Eye (tissue), 1 donor: ENCODE measurements at regions not wholly inside any gene's neighbourhood (a gene's known extent, or its start where the extent isn't known, plus 50 kb on each side); places are given as distances from the start of the nearest gene placed in this dataset.

Experiments
- DNase-seq: peaks from one replicate; pipeline ENCODE4 v3.0.0-alpha.2; 2015

GRCh38 chr6:164911873-164912580 lies 397.4 kb downstream of the C6orf118 start:
- DNase-seq = peak; percentile 27

GRCh38 chr6:164911151-164911550 lies 398.3 kb downstream of the C6orf118 start:
- no peak for DNase-seq

GRCh38 chr6:164906766-164907165 lies 402.6 kb downstream of the C6orf118 start:
- DNase-seq = no peak

GRCh38 chr6:164905311-164905710 lies 404.1 kb downstream of the C6orf118 start:
- DNase-seq = no peak

- no peak for DNase-seq
Observed at GRCh38 chr6:164898412-164898811, 411.0 kb downstream of the C6orf118 start.

GRCh38 chr6:164897523-164898235 lies 411.7 kb downstream of the C6orf118 start:
- DNase-seq = no peak

- no peak for DNase-seq
Observed at GRCh38 chr6:164889980-164890379, 419.4 kb downstream of the C6orf118 start.

GRCh38 chr6:164887660-164888059 lies 421.7 kb downstream of the C6orf118 start:
- no peak for DNase-seq

GRCh38 chr6:164882236-164882635 lies 427.2 kb downstream of the C6orf118 start:
- no peak for DNase-seq

GRCh38 chr6:164871783-164872182 lies 437.6 kb downstream of the C6orf118 start:
- DNase-seq = no peak

- no peak for DNase-seq
Observed at GRCh38 chr6:164870164-164870563, 439.2 kb downstream of the C6orf118 start.

- DNase-seq = no peak
Observed at GRCh38 chr6:164861967-164862366, 447.4 kb downstream of the C6orf118 start.

GRCh38 chr6:164859816-164860215 lies 449.6 kb downstream of the C6orf118 start:
- no peak for DNase-seq

GRCh38 chr6:164856138-164856537 lies 453.3 kb downstream of the C6orf118 start:
- DNase-seq = no peak

- no peak for DNase-seq
Observed at GRCh38 chr6:164855281-164855680, 454.1 kb downstream of the C6orf118 start.

GRCh38 chr6:164854526-164854925 lies 454.9 kb downstream of the C6orf118 start:
- DNase-seq = no peak

GRCh38 chr6:164845773-164846172 lies 463.6 kb downstream of the C6orf118 start:
- no peak for DNase-seq

- no peak for DNase-seq
Observed at GRCh38 chr6:164842085-164842484, 467.3 kb downstream of the C6orf118 start.

- DNase-seq = no peak
Observed at GRCh38 chr6:164838068-164838615, 471.3 kb downstream of the C6orf118 start.

GRCh38 chr6:164836486-164836885 lies 472.9 kb downstream of the C6orf118 start:
- DNase-seq = no peak

GRCh38 chr6:164832410-164832809 lies 477.0 kb downstream of the C6orf118 start:
- peak; percentile 61 for DNase-seq

GRCh38 chr6:164827537-164827936 lies 481.9 kb downstream of the C6orf118 start:
- peak; percentile 12 for DNase-seq

- no peak for DNase-seq
Observed at GRCh38 chr6:164826831-164827468, 482.5 kb downstream of the C6orf118 start.

GRCh38 chr6:164825386-164825785 lies 484.0 kb downstream of the C6orf118 start:
- DNase-seq = no peak
